ENCODE measurements at regions not wholly inside any gene's neighbourhood (a gene's known extent, or its start where the extent isn't known, plus 50 kb on each side); places are given as distances from the start of the nearest gene placed in this dataset.

DNA sequence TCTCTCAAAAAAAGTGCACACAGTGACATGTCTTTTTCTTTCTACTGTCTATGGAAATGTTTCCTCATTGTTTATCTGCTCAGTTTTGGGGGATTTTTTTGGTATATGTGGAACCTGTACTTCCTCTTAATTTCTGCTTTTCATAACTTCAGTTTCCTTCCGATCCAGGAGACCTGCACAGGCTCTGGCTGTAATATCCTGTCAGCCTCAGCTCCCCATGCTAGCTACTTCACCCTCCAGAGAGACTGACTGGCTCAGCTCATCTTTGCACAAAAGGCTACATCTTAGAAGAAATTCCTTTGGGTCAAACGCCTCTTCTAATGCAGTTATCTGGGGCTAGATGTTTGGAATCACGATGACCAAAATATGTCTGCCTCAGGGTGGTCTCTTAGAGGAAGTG, 378.4 kb downstream of the RND3 start:
- TF ChIP-seq, protein P1, sequence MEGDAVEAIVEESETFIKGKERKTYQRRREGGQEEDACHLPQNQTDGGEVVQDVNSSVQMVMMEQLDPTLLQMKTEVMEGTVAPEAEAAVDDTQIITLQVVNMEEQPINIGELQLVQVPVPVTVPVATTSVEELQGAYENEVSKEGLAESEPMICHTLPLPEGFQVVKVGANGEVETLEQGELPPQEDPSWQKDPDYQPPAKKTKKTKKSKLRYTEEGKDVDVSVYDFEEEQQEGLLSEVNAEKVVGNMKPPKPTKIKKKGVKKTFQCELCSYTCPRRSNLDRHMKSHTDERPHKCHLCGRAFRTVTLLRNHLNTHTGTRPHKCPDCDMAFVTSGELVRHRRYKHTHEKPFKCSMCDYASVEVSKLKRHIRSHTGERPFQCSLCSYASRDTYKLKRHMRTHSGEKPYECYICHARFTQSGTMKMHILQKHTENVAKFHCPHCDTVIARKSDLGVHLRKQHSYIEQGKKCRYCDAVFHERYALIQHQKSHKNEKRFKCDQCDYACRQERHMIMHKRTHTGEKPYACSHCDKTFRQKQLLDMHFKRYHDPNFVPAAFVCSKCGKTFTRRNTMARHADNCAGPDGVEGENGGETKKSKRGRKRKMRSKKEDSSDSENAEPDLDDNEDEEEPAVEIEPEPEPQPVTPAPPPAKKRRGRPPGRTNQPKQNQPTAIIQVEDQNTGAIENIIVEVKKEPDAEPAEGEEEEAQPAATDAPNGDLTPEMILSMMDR (IDR thresholded peaks at IDR 0.05; ENCODE audit: borderline replicate concordance, control extremely low read depth, extremely low read depth, insufficient read depth, missing control alignments) = no peak
- in situ Hi-C loops (cut with MboI; ENCODE audit: low sequenced_read_pairs, unreplicated experiment) = no loop called here
- no peak for DNase-seq (ENCODE audit: low spot score)

DNA sequence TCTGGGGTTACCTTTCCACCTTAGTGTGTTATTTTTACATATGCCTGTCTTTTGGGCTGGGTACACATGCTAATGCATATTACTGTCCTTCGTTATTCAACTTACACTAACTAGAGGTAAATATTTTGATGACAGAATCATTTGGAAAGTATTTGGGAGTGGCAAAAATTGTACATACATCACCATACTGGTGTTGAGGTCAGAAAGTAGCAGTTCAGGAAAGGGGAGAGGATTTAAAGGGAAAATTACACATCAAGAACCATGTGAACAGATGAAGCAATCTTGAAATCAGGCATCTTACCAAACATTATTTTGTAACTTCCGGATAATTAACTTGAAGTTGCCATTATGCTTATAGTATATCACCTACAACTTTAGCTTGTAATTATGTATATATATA, 379.7 kb downstream of the RND3 start:
- in situ Hi-C loops (cut with MboI; ENCODE audit: low sequenced_read_pairs, unreplicated experiment) = no loop called here
- TF ChIP-seq, protein P1 (IDR thresholded peaks at IDR 0.05; ENCODE audit: borderline replicate concordance, control extremely low read depth, extremely low read depth, insufficient read depth, missing control alignments) = no peak
- no peak for DNase-seq (ENCODE audit: low spot score)

DNA sequence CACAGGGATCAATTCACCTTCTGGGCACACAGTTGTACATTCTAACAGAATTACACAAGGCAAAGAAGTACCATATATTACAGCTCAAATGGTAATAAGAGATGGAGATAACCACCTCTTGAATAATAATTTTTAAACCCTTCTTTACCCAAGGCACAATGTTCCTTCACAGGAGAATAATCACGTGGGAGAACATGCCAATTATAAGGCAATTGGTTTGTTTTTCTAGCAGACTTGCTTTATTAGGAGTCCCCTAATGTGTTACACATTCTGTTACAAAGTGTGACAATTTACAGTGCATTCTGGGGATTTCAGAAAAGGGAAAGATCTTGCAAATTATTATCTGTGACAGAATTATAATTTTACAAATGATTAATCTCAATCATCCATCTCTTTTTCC, 380.3 kb downstream of the RND3 start:
- in situ Hi-C loops (cut with MboI; ENCODE audit: low sequenced_read_pairs, unreplicated experiment) = no loop called here
- TF ChIP-seq, protein P1 (IDR thresholded peaks at IDR 0.05; ENCODE audit: borderline replicate concordance, control extremely low read depth, extremely low read depth, insufficient read depth, missing control alignments) = no peak
- no peak for DNase-seq (ENCODE audit: low spot score)

DNA sequence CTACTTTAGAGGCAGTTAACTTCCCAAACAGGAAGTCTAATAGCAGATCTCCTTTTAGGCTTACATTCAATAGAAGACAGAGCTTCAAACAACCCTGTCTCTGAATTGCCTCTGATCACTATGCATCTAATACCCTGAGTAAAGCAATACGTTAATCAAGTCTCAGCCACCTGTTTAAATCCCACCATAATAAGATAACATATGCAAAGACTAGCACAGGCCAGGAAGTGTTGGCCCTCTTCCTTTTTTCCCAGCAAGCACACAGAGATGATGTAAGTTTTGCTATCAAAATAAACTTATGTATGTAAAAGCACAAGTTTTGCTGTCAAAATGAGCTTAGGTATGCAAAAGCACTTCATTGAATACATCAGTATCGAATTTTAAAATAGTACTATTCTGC, 385.5 kb downstream of the RND3 start:
- no peak for DNase-seq (ENCODE audit: low spot score)
- in situ Hi-C loops (cut with MboI; ENCODE audit: low sequenced_read_pairs, unreplicated experiment) = no loop called here
- TF ChIP-seq, protein P1 (IDR thresholded peaks at IDR 0.05; ENCODE audit: borderline replicate concordance, control extremely low read depth, extremely low read depth, insufficient read depth, missing control alignments) = no peak

DNA sequence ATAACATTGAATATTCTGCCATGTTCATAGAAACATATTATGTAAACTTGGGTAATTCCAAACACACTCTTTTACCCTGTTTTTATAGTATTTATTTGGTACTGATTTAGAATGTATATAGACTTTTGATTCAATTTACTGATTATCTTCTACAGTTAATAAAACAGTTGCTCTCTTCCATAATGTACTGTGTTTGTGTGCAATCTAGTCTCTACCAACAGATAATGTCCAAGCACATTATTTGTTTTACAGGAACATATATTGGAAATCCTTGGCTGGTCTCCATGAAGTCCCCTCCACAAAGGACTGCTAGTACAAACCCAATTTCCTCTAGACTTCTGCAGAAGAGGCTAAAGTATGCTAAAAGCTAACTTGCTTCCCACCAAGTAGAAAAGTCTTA, 386.6 kb downstream of the RND3 start:
- no peak for DNase-seq (ENCODE audit: low spot score)
- in situ Hi-C loops (cut with MboI; ENCODE audit: low sequenced_read_pairs, unreplicated experiment) = no loop called here
- TF ChIP-seq, protein P1 (IDR thresholded peaks at IDR 0.05; ENCODE audit: borderline replicate concordance, control extremely low read depth, extremely low read depth, insufficient read depth, missing control alignments) = no peak

DNA sequence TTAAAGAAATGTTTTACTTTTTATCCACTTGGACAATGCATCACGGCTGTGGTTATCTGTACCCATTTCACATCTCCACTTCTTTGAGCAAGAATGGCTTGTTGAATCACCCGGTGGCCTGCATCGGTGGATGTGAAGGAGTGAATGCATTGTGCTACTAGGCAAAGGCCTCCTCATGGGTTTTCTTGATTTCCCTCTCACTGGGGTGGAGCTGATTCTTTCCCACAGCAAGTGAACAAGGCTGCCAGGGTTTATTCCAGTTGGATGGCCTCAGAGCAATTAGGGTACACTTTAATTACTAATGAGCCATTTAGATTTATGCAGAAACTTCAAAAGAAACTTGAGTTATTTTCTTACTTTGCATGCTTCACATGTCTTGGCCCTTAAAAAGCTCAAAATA, 387.1 kb downstream of the RND3 start:
- in situ Hi-C loops (cut with MboI; ENCODE audit: low sequenced_read_pairs, unreplicated experiment) = no loop called here
- no peak for DNase-seq (ENCODE audit: low spot score)
- TF ChIP-seq, protein P1 (IDR thresholded peaks at IDR 0.05; ENCODE audit: borderline replicate concordance, control extremely low read depth, extremely low read depth, insufficient read depth, missing control alignments) = no peak

DNA sequence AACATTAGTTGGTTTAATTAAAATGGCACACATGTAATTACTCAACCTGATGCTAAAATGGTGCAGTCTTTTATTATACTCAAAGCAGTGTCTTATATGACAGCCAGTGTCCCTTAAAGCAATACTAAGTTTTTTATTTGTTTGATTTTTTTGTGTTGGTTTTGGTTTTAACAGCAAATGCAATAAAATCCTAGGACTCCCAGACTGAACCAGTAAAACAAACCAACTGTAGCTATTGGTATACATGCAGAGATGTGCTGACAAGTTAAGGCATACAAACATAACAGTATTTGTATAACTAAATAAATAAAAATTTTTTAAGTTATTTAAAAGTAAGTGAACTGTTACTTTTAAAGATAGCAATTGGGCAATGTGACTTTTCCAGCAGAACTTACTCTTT, 387.7 kb downstream of the RND3 start:
- in situ Hi-C loops (cut with MboI; ENCODE audit: low sequenced_read_pairs, unreplicated experiment) = no loop called here

More for the DNA sequence above, 387.7 kb downstream of the RND3 start:
- DNase-seq (ENCODE audit: low spot score) = no peak
- TF ChIP-seq, protein P1 (IDR thresholded peaks at IDR 0.05; ENCODE audit: borderline replicate concordance, control extremely low read depth, extremely low read depth, insufficient read depth, missing control alignments) = no peak
